GM12878 (cell line): ENCODE measurements at regions not wholly inside any gene's neighbourhood (a gene's known extent, or its start where the extent isn't known, plus 50 kb on each side); places are given as distances from the start of the nearest gene placed in this dataset.

Experiments
- JUND ChIP-seq: IDR thresholded peaks from 2 replicates; pipeline ENCODE4 v1.6.1; 2012; ENCODE audit warnings: low read depth, mild to moderate bottlenecking, low read length, improper control_type of control experiment, moderate library complexity
- KAT2A ChIP-seq: conservative IDR thresholded peaks from 2 replicates; pipeline ENCODE4 v1.6.1; 2011; ENCODE audit warnings: low read depth, low read length; ENCODE audit not compliant: control insufficient read depth
- STAT3 ChIP-seq: IDR thresholded peaks from 2 replicates; pipeline ENCODE4 v1.6.1; 2011; ENCODE audit warnings: low read depth, low read length, improper control_type of control experiment
- USF2 ChIP-seq: IDR thresholded peaks from 2 replicates; pipeline ENCODE4 v1.6.1; 2011; ENCODE audit warnings: low read depth, low read length, improper control_type of control experiment, borderline replicate concordance

DNA sequence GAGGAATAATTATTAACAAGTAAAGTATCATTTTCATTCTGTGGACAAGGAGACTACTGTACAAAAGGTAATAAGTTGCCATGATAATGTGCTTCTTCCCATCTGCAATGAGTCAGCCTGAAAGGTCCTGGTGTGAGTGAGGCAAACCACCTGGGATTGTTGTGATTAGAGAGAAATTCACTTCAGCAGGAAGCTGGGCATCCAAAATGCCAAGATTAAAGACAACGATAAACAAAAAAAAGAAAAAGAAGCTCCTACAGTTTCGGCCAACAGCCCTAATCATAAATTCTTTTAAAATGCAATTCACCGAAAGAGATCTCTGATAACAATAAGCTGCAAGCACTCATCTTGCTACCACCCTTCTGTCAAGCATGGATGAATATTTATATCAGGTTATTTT is 507.8 kb downstream of the TUSC7 start:
- TF ChIP-seq STAT3 (no peak), USF2 (no peak), JUND (no peak), KAT2A (no peak)
